Dedifferentiated amniotic fluid mesenchymal stem cell (primary cell): ENCODE measurements at regions not wholly inside any gene's neighbourhood (a gene's known extent, or its start where the extent isn't known, plus 50 kb on each side); places are given as distances from the start of the nearest gene placed in this dataset.
"Not testable (repeated sequence)": the region's sequence is repeated elsewhere in the genome, so short reads cannot be mapped to it uniquely, and the experiment has no call there.

Source experiments
- DNase-seq: peaks from one replicate; pipeline ENCODE4 v3.0.0-alpha.2; 2016; ENCODE audit errors: extremely low spot score

- peak; percentile 75 for DNase-seq
These were observed 389.2 kb downstream of the SRGAP2C start for GRCh38 chr1:121573881-121574504.

- DNase-seq: not testable (repeated sequence)
These were observed 389.7 kb downstream of the SRGAP2C start for GRCh38 chr1:121574505-121574899.

- DNase-seq: not testable (repeated sequence)
These were observed 398.1 kb downstream of the SRGAP2C start for GRCh38 chr1:121582898-121583297.

GRCh38 chr1:121586369-121587229, 401.8 kb downstream of the SRGAP2C start:
- no peak for DNase-seq

- no peak for DNase-seq
These were observed 402.4 kb downstream of the SRGAP2C start for GRCh38 chr1:121587230-121587569.

- no peak for DNase-seq
These were observed 403.0 kb downstream of the SRGAP2C start for GRCh38 chr1:121587777-121588176.

GRCh38 chr1:121594096-121594495, 409.3 kb downstream of the SRGAP2C start:
- no peak for DNase-seq

- no peak for DNase-seq
These were observed 410.3 kb downstream of the SRGAP2C start for GRCh38 chr1:121595089-121595488.

- DNase-seq: not testable (repeated sequence)
These were observed 420.2 kb downstream of the SRGAP2C start for GRCh38 chr1:121604843-121605444.

- DNase-seq: not testable (repeated sequence)
These were observed 422.7 kb downstream of the SRGAP2C start for GRCh38 chr1:121607499-121607898.
